Small intestine (tissue), 7 donors: ENCODE measurements at regions not wholly inside any gene's neighbourhood (a gene's known extent, or its start where the extent isn't known, plus 50 kb on each side); places are given as distances from the start of the nearest gene placed in this dataset.
"Not testable (repeated sequence)": the region's sequence is repeated elsewhere in the genome, so short reads cannot be mapped to it uniquely, and the experiment has no call there.

Source experiments
- DNase-seq, 2 donors: peaks; one replicate each; pipeline versions ENCODE4 v3.0.0 to v3.0.0-alpha.2; 2013
- FAIRE-seq: peaks from 2 replicates; lab custom pipeline; 2012; peaks lifted over from hg19 to GRCh38; lab: Jason Lieb, UNC
- H3K27ac ChIP-seq, 3 donors: one replicate each; pipeline ENCODE4 v1.5.1; 2013; ENCODE audit warnings: low read length in 2 of 3, mild to moderate bottlenecking in 2 of 3, control low read depth in 1 of 3, inconsistent platforms in 1 of 3, low read depth in 1 of 3, moderate library complexity in 1 of 3
- H3K27me3 ChIP-seq, 3 donors: one replicate each; pipeline ENCODE4 v1.6.1; 2013; ENCODE audit warnings: low read length in 3 of 3, inconsistent platforms in 1 of 3; ENCODE audit not compliant: control insufficient read depth in 3 of 3, insufficient read depth in 3 of 3
- H3K36me3 ChIP-seq, 3 donors: one replicate each; pipeline ENCODE4 v1.6.1; 2013; ENCODE audit warnings: low read length in 3 of 3, inconsistent platforms in 1 of 3, low read depth in 1 of 3, mild to moderate bottlenecking in 1 of 3, moderate library complexity in 1 of 3; ENCODE audit not compliant: control insufficient read depth in 3 of 3, insufficient read depth in 2 of 3
- H3K4me1 ChIP-seq, 3 donors: one replicate each; pipeline ENCODE4 v1.6.1; 2013; ENCODE audit warnings: low read length in 2 of 3, inconsistent platforms in 1 of 3, low read depth in 1 of 3, mild to moderate bottlenecking in 1 of 3, moderate library complexity in 1 of 3; ENCODE audit not compliant: control insufficient read depth in 3 of 3, insufficient read depth in 2 of 3
- H3K4me3 ChIP-seq, 3 donors: one replicate each; pipeline ENCODE4 v1.5.1; 2013; ENCODE audit warnings: low read length in 3 of 3, control low read depth in 1 of 3, inconsistent platforms in 1 of 3, low read depth in 1 of 3, mild to moderate bottlenecking in 1 of 3, moderate library complexity in 1 of 3
- H3K9me3 ChIP-seq, 2 donors: one replicate each; pipeline ENCODE4 v1.6.1; 2013; ENCODE audit warnings: low read depth in 1 of 2, low read length in 1 of 2; ENCODE audit not compliant: control insufficient read depth in 2 of 2, insufficient read depth in 1 of 2
- WGBS, 3 donors: extraction: QIAGEN DNeasy Blood & Tissue Kit; methylation state at CpG; one replicate each; pipeline ENCODE4 v1.1.7; 2013; 5-methylcytosine and 5-hydroxymethylcytosine counted together
- donor health status: healthy with polysubstance abuse.
- donor health status: control.
- donor health status: control.
- donor health status: Bipolar disorder and iron deficiency.
- donor health status: healthy.

GRCh38 chr12:9543341-9543740 is 64.4 kb downstream of the KLRB1 start:
- not testable (repeated sequence) for H3K4me3 ChIP-seq, FAIRE-seq, H3K4me1 ChIP-seq, H3K36me3 ChIP-seq, H3K27ac ChIP-seq, H3K27me3 ChIP-seq, H3K9me3 ChIP-seq
- WGBS, 3 donors: 20 to 68% (median 67%) methylated on average over 1 to 4 of the region's 5 CpGs
- peak in 1 of 2 donors; percentile 4 for DNase-seq

GRCh38 chr12:9542827-9543226 is 64.9 kb downstream of the KLRB1 start:
- H3K36me3 ChIP-seq, H3K4me3 ChIP-seq, H3K9me3 ChIP-seq, H3K27me3 ChIP-seq, H3K27ac ChIP-seq, FAIRE-seq, H3K4me1 ChIP-seq: not testable (repeated sequence)
- 11 to 66% methylated on average over 1 to 2 of the region's 3 CpGs; no CpG with 5 or more reads in 1 of the 3 donors for WGBS, 3 donors
- DNase-seq: peak in 1 of 2 donors; percentile 70

GRCh38 chr12:9515925-9516324 is 91.8 kb downstream of the KLRB1 start:
- not testable (repeated sequence) for H3K9me3 ChIP-seq, H3K4me3 ChIP-seq, H3K36me3 ChIP-seq, H3K27ac ChIP-seq, H3K27me3 ChIP-seq, DNase-seq, FAIRE-seq, H3K4me1 ChIP-seq
- 84 to 100% (median 88%) methylated on average over 1 of the region's 1 CpG for WGBS, 3 donors

GRCh38 chr12:9512695-9513094 is 95.0 kb downstream of the KLRB1 start:
- peak; percentile 36 for FAIRE-seq

GRCh38 chr12:9510392-9511011 is 97.2 kb downstream of the KLRB1 start:
- H3K27me3 ChIP-seq, H3K9me3 ChIP-seq, H3K4me1 ChIP-seq, H3K4me3 ChIP-seq, DNase-seq, FAIRE-seq, H3K36me3 ChIP-seq, H3K27ac ChIP-seq: not testable (repeated sequence)
- WGBS, 3 donors: 83 to 91% methylated on average over 1 of the region's 1 CpG; no CpG with 5 or more reads in 1 of the 3 donors

More at GRCh38 chr12:9512695-9513094, 95.0 kb downstream of the KLRB1 start:
- not testable (repeated sequence) for DNase-seq, H3K36me3 ChIP-seq, H3K27me3 ChIP-seq, H3K4me3 ChIP-seq, H3K4me1 ChIP-seq, H3K27ac ChIP-seq, H3K9me3 ChIP-seq
- WGBS, 3 donors: 63 to 84% methylated on average over 4 of the region's 5 CpGs; no CpG with 5 or more reads in 1 of the 3 donors

- H3K27ac ChIP-seq: no peak overlapping the region
- no peak for DNase-seq
These were observed 98.1 kb downstream of the KLRB1 start for GRCh38 chr12:9509464-9510161.

GRCh38 chr12:9506746-9507145 is 101.0 kb downstream of the KLRB1 start:
- H3K27me3 ChIP-seq: no peaks in the 10 kb centered on the region
- 95 to 100% (median 100%) methylated on average over 1 of the region's 1 CpG for WGBS, 3 donors
- DNase-seq (no peak), FAIRE-seq (no peak)
- peaks cover 0 to 2% (median 0%) of the 10 kb centered on the region in 3 donors for H3K4me1 ChIP-seq
- no peak overlapping the region for H3K27ac ChIP-seq
- H3K36me3 ChIP-seq: no peaks in the 10 kb centered on the region
- no peaks in the 10 kb centered on the region for H3K9me3 ChIP-seq
- no peak overlapping the region for H3K4me3 ChIP-seq

More at GRCh38 chr12:9509464-9510161, 98.1 kb downstream of the KLRB1 start:
- Histone ChIP-seq H3K4me1 (peaks cover 0 to 2% (median 0%) of the 10 kb centered on the region in 3 donors), H3K36me3 (no peaks in the 10 kb centered on the region), H3K27me3 (no peaks in the 10 kb centered on the region), H3K4me3 (no peak overlapping the region), H3K9me3 (no peaks in the 10 kb centered on the region)
- no peak for FAIRE-seq
- WGBS, 3 donors: 0 to 39% (median 13%) methylated on average over 1 to 3 of the region's 3 CpGs

GRCh38 chr12:9503384-9503783 is 104.3 kb downstream of the KLRB1 start:
- H3K9me3 ChIP-seq, FAIRE-seq: not testable (repeated sequence)
- WGBS, 3 donors: 71 to 100% (median 94%) methylated on average over 1 to 2 of the region's 2 CpGs

More at GRCh38 chr12:9503384-9503783, 104.3 kb downstream of the KLRB1 start:
- H3K36me3 ChIP-seq, H3K27me3 ChIP-seq, DNase-seq, H3K4me3 ChIP-seq, H3K27ac ChIP-seq, H3K4me1 ChIP-seq: not testable (repeated sequence)
